ENCODE measurements at regions not wholly inside any gene's neighbourhood (a gene's known extent, or its start where the extent isn't known, plus 50 kb on each side); places are given as distances from the start of the nearest gene placed in this dataset.
"Not testable (repeated sequence)": the region's sequence is repeated elsewhere in the genome, so short reads cannot be mapped to it uniquely, and the experiment has no call there.

- no peak for DNase-seq (ENCODE audit: low spot score)
Measured at GRCh38 chr12:125493704-125494308, 428.6 kb downstream of the AACS start.

GRCh38 chr12:125503128-125503527, 437.9 kb downstream of the AACS start:
- DNase-seq (ENCODE audit: low spot score) = no peak

- no peak for DNase-seq (ENCODE audit: low spot score)
Measured at GRCh38 chr12:125509195-125509594, 444.0 kb downstream of the AACS start.

- no peak for DNase-seq (ENCODE audit: low spot score)
Measured at GRCh38 chr12:125512541-125513298, 447.5 kb downstream of the AACS start.

GRCh38 chr12:125515887-125516286, 450.7 kb downstream of the AACS start:
- no peak for DNase-seq (ENCODE audit: low spot score)

- no peak for DNase-seq (ENCODE audit: low spot score)
Measured at GRCh38 chr12:125518074-125518473, 452.8 kb downstream of the AACS start.

- no peak for DNase-seq (ENCODE audit: low spot score)
Measured at GRCh38 chr12:125519026-125519651, 453.9 kb downstream of the AACS start.

GRCh38 chr12:125525879-125526278, 460.6 kb downstream of the AACS start:
- DNase-seq (ENCODE audit: low spot score) = no peak

- peak; percentile 96 for DNase-seq (ENCODE audit: low spot score)
Measured at GRCh38 chr12:125528281-125528680, 463.0 kb downstream of the AACS start.

- no peak for DNase-seq (ENCODE audit: low spot score)
Measured at GRCh38 chr12:125530201-125530600, 465.0 kb downstream of the AACS start.

- DNase-seq (ENCODE audit: low spot score) = peak; percentile 46
Measured at GRCh38 chr12:125530876-125531275, 465.6 kb downstream of the AACS start.

GRCh38 chr12:125531574-125531973, 466.3 kb downstream of the AACS start:
- DNase-seq (ENCODE audit: low spot score) = no peak

GRCh38 chr12:125533434-125534029, 468.3 kb downstream of the AACS start:
- DNase-seq (ENCODE audit: low spot score) = peak; percentile 70

GRCh38 chr12:125538401-125539199, 473.4 kb downstream of the AACS start:
- no peak for DNase-seq (ENCODE audit: low spot score)

GRCh38 chr12:125540580-125541204, 475.5 kb downstream of the AACS start:
- DNase-seq (ENCODE audit: low spot score) = no peak

GRCh38 chr12:125544960-125545359, 479.7 kb downstream of the AACS start:
- DNase-seq (ENCODE audit: low spot score) = no peak

- DNase-seq (ENCODE audit: low spot score) = no peak
Measured at GRCh38 chr12:125549171-125549570, 483.9 kb downstream of the AACS start.

- DNase-seq (ENCODE audit: low spot score) = no peak
Measured at GRCh38 chr12:125549836-125550235, 484.6 kb downstream of the AACS start.

- no peak for DNase-seq (ENCODE audit: low spot score)
Measured at GRCh38 chr12:125552295-125552694, 487.1 kb downstream of the AACS start.

- not testable (repeated sequence) for DNase-seq (ENCODE audit: low spot score)
Measured at GRCh38 chr12:125561008-125561407, 495.8 kb downstream of the AACS start.

GRCh38 chr12:125564753-125565152, 499.5 kb downstream of the AACS start:
- DNase-seq (ENCODE audit: low spot score) = no peak

- no peak for DNase-seq (ENCODE audit: low spot score)
Measured at GRCh38 chr12:125567581-125567980, 502.3 kb downstream of the AACS start.
